SU-DHL-6 (cell line): ENCODE measurements at regions not wholly inside any gene's neighbourhood (a gene's known extent, or its start where the extent isn't known, plus 50 kb on each side); places are given as distances from the start of the nearest gene placed in this dataset.

Experiments used
- CTCF ChIP-seq: fragments of 200-600 bp; sonication (generic); IDR thresholded peaks from one replicate; pipeline ENCODE4 v1.5.1; 2017; ENCODE audit warnings: antibody characterized with exemption, mild to moderate bottlenecking, low read length, moderate library complexity; ENCODE audit not compliant: insufficient read depth, poor library complexity, severe bottlenecking
- EZH2phosphoT487 ChIP-seq: fragments of 200-600 bp; sonication (generic), shearing (Covaris generic); conservative IDR thresholded peaks from 2 replicates; pipeline ENCODE4 v1.6.1; 2018; ENCODE audit warnings: mild to moderate bottlenecking, antibody characterized with exemption, low read length, moderate library complexity, mixed read lengths

- no peak for TF ChIP-seq CTCF
- TF ChIP-seq EZH2phosphoT487: no peak
Observed at GRCh38 chr3:76293856-76294255, 508.5 kb upstream of the ZNF717 start.
